ENCODE measurements at regions not wholly inside any gene's neighbourhood (a gene's known extent, or its start where the extent isn't known, plus 50 kb on each side); places are given as distances from the start of the nearest gene placed in this dataset.

DNA sequence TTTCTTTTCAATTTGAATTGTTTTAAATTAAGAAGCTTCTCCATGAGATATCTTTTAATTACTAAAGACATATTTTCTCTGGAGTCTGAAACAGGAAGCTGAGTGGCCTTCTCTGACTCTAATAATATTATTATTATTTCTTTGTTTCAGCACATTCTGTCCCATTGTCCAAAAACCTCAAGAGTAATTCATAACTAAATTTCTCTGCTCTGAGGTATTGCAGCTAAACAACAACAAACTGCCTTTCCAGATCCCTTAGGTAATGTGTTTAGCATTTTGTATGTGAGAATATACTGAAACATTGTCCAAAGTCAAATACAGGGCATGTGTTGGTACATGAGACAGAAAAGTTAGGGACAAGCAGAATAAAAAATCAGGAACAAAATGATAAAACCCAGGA lies 199.0 kb upstream of the FAR2 start:
- TF ChIP-seq, protein P1, sequence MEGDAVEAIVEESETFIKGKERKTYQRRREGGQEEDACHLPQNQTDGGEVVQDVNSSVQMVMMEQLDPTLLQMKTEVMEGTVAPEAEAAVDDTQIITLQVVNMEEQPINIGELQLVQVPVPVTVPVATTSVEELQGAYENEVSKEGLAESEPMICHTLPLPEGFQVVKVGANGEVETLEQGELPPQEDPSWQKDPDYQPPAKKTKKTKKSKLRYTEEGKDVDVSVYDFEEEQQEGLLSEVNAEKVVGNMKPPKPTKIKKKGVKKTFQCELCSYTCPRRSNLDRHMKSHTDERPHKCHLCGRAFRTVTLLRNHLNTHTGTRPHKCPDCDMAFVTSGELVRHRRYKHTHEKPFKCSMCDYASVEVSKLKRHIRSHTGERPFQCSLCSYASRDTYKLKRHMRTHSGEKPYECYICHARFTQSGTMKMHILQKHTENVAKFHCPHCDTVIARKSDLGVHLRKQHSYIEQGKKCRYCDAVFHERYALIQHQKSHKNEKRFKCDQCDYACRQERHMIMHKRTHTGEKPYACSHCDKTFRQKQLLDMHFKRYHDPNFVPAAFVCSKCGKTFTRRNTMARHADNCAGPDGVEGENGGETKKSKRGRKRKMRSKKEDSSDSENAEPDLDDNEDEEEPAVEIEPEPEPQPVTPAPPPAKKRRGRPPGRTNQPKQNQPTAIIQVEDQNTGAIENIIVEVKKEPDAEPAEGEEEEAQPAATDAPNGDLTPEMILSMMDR (conservative IDR thresholded peaks at IDR 0.05; ENCODE audit: low read depth, low read length) = no peak
- TF ChIP-seq EZH2 (IDR thresholded peaks at IDR 0.05; ENCODE audit: borderline replicate concordance, low read depth, low read length, poor library complexity, severe bottlenecking) = no peak
